ENCODE measurements at regions not wholly inside any gene's neighbourhood (a gene's known extent, or its start where the extent isn't known, plus 50 kb on each side); places are given as distances from the start of the nearest gene placed in this dataset.
A peak's percentile ranks its signal among the peaks of the same experiment; 100 is the strongest.

- peaks cover 4% of the 10 kb centered on the region for H3K4me1 Mint-ChIP-seq (ENCODE audit: low read depth, unreplicated experiment)
These were observed 452.1 kb downstream of the MN1 start for GRCh38 chr22:27349456-27349855.

GRCh38 chr22:27350306-27350705 lies 451.2 kb downstream of the MN1 start:
- Histone ChIP-seq H3K4me3 (ENCODE audit: insufficient read depth, low read depth, low read length) (no peak overlapping the region), H3K79me2 (ENCODE audit: insufficient read depth, low read length) (no peaks in the 10 kb centered on the region), H2AFZ (ENCODE audit: low read depth, low read length) (no peak overlapping the region), H3K4me2 (ENCODE audit: low read length) (no peak overlapping the region), H3K36me3 (ENCODE audit: insufficient read depth, low read length) (no peaks in the 10 kb centered on the region), H3K27me3 (ENCODE audit: insufficient read depth, low read length) (no peaks in the 10 kb centered on the region), H3K9me3 (ENCODE audit: insufficient read depth, low read depth, low read length) (no peaks in the 10 kb centered on the region), H4K20me1 (ENCODE audit: insufficient read depth, low read length) (no peaks in the 10 kb centered on the region), H3K9ac (ENCODE audit: low read length) (no peak overlapping the region), H3K4me1 (ENCODE audit: insufficient read depth, low read length) (peaks cover 9% of the 10 kb centered on the region), H3K27ac (ENCODE audit: low read depth, low read length) (no peak overlapping the region)
- TF ChIP-seq EZH2 (IDR thresholded peaks at IDR 0.05; ENCODE audit: insufficient read depth, low read length) = no peak
- TF ChIP-seq, protein P1, sequence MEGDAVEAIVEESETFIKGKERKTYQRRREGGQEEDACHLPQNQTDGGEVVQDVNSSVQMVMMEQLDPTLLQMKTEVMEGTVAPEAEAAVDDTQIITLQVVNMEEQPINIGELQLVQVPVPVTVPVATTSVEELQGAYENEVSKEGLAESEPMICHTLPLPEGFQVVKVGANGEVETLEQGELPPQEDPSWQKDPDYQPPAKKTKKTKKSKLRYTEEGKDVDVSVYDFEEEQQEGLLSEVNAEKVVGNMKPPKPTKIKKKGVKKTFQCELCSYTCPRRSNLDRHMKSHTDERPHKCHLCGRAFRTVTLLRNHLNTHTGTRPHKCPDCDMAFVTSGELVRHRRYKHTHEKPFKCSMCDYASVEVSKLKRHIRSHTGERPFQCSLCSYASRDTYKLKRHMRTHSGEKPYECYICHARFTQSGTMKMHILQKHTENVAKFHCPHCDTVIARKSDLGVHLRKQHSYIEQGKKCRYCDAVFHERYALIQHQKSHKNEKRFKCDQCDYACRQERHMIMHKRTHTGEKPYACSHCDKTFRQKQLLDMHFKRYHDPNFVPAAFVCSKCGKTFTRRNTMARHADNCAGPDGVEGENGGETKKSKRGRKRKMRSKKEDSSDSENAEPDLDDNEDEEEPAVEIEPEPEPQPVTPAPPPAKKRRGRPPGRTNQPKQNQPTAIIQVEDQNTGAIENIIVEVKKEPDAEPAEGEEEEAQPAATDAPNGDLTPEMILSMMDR (IDR thresholded peaks at IDR 0.05; ENCODE audit: insufficient read depth, low read depth, low read length) = no peak
- Mint-ChIP-seq H3K4me3 (ENCODE audit: unreplicated experiment) (no peak overlapping the region), H3K9me3 (ENCODE audit: unreplicated experiment) (peaks cover 3% of the 10 kb centered on the region), H3K36me3 (ENCODE audit: low read depth, unreplicated experiment) (no peaks in the 10 kb centered on the region), H3K4me1 (ENCODE audit: low read depth, unreplicated experiment) (peaks cover 4% of the 10 kb centered on the region), H3K27ac (ENCODE audit: unreplicated experiment) (no peak overlapping the region), H3K27me3 (ENCODE audit: low read depth, unreplicated experiment) (peaks cover 9% of the 10 kb centered on the region)
- DNase-seq (ENCODE audit: low read depth) (no peak), FAIRE-seq (no peak)

More at GRCh38 chr22:27349456-27349855, 452.1 kb downstream of the MN1 start:
- H3K4me3 ChIP-seq (ENCODE audit: insufficient read depth, low read depth, low read length) = no peak overlapping the region
- no peaks in the 10 kb centered on the region for H3K79me2 ChIP-seq (ENCODE audit: insufficient read depth, low read length)
- H3K4me2 ChIP-seq (ENCODE audit: low read length) = no peak overlapping the region
- Mint-ChIP-seq H3K27me3 (ENCODE audit: low read depth, unreplicated experiment) (peaks cover 9% of the 10 kb centered on the region), H3K4me3 (ENCODE audit: unreplicated experiment) (no peak overlapping the region), H3K9me3 (ENCODE audit: unreplicated experiment) (peaks cover 2% of the 10 kb centered on the region), H3K27ac (ENCODE audit: unreplicated experiment) (no peak overlapping the region), H3K36me3 (ENCODE audit: low read depth, unreplicated experiment) (no peaks in the 10 kb centered on the region)
- no peak for FAIRE-seq
- H3K27ac ChIP-seq (ENCODE audit: low read depth, low read length) = no peak overlapping the region
- H3K27me3 ChIP-seq (ENCODE audit: insufficient read depth, low read length) = no peaks in the 10 kb centered on the region
- DNase-seq (ENCODE audit: low read depth) = peak; percentile 83
- no peak overlapping the region for H3K9ac ChIP-seq (ENCODE audit: low read length)
- H3K9me3 ChIP-seq (ENCODE audit: insufficient read depth, low read depth, low read length) = no peaks in the 10 kb centered on the region
- TF ChIP-seq EZH2 (IDR thresholded peaks at IDR 0.05; ENCODE audit: insufficient read depth, low read length) = no peak
- TF ChIP-seq, protein P1 (IDR thresholded peaks at IDR 0.05; ENCODE audit: insufficient read depth, low read depth, low read length) = no peak
- peaks cover 9% of the 10 kb centered on the region for H3K4me1 ChIP-seq (ENCODE audit: insufficient read depth, low read length)
- H2AFZ ChIP-seq (ENCODE audit: low read depth, low read length) = no peak overlapping the region
- H3K36me3 ChIP-seq (ENCODE audit: insufficient read depth, low read length) = no peaks in the 10 kb centered on the region
- no peaks in the 10 kb centered on the region for H4K20me1 ChIP-seq (ENCODE audit: insufficient read depth, low read length)

- Histone ChIP-seq H3K27me3 (ENCODE audit: insufficient read depth, low read length) (no peaks in the 10 kb centered on the region), H3K4me3 (ENCODE audit: insufficient read depth, low read depth, low read length) (no peak overlapping the region), H3K9ac (ENCODE audit: low read length) (no peak overlapping the region), H3K4me2 (ENCODE audit: low read length) (peak overlapping the region; percentile 69), H3K79me2 (ENCODE audit: insufficient read depth, low read length) (no peaks in the 10 kb centered on the region), H3K27ac (ENCODE audit: low read depth, low read length) (no peak overlapping the region), H4K20me1 (ENCODE audit: insufficient read depth, low read length) (no peaks in the 10 kb centered on the region), H3K9me3 (ENCODE audit: insufficient read depth, low read depth, low read length) (peaks cover 6% of the 10 kb centered on the region), H2AFZ (ENCODE audit: low read depth, low read length) (no peak overlapping the region), H3K36me3 (ENCODE audit: insufficient read depth, low read length) (no peaks in the 10 kb centered on the region), H3K4me1 (ENCODE audit: insufficient read depth, low read length) (peaks cover 9% of the 10 kb centered on the region)
- Mint-ChIP-seq H3K27ac (ENCODE audit: unreplicated experiment) (no peak overlapping the region), H3K4me3 (ENCODE audit: unreplicated experiment) (no peak overlapping the region), H3K27me3 (ENCODE audit: low read depth, unreplicated experiment) (peaks cover 9% of the 10 kb centered on the region), H3K9me3 (ENCODE audit: unreplicated experiment) (peaks cover 7% of the 10 kb centered on the region), H3K36me3 (ENCODE audit: low read depth, unreplicated experiment) (no peaks in the 10 kb centered on the region), H3K4me1 (ENCODE audit: low read depth, unreplicated experiment) (peaks cover 4% of the 10 kb centered on the region)
- FAIRE-seq (no peak), DNase-seq (ENCODE audit: low read depth) (no peak)
- TF ChIP-seq, protein P1 (IDR thresholded peaks at IDR 0.05; ENCODE audit: insufficient read depth, low read depth, low read length) = no peak
- no peak for TF ChIP-seq EZH2 (IDR thresholded peaks at IDR 0.05; ENCODE audit: insufficient read depth, low read length)
These were observed 449.1 kb downstream of the MN1 start for GRCh38 chr22:27352426-27352825.

All from astrocyte (in vitro differentiated cells and primary cell).